Sigmoid colon (tissue), 4 donors: ENCODE measurements at regions not wholly inside any gene's neighbourhood (a gene's known extent, or its start where the extent isn't known, plus 50 kb on each side); places are given as distances from the start of the nearest gene placed in this dataset.

ENCODE experiments used
- CTCF ChIP-seq, 4 experiments: fragments of 450-650 bp in 3 of 4; fragments of 200-600 bp in 1 of 4; IDR thresholded peaks; one replicate each; pipeline ENCODE4 v1.5.1; 2016 to 2019; ENCODE audit warnings: antibody characterized with exemption in 4 of 4, mild to moderate bottlenecking in 3 of 4, moderate library complexity in 2 of 4
- EP300 ChIP-seq, 4 donors: sonication (generic); formaldehyde crosslinking; IDR thresholded peaks; one replicate each; pipeline ENCODE4 v1.6.1; 2017; ENCODE audit warnings: antibody characterized with exemption in 4 of 4
- POLR2A ChIP-seq, 2 donors: fragments of 450-650 bp; IDR thresholded peaks; one replicate each; pipeline ENCODE4 v1.6.1; 2016; ENCODE audit warnings: antibody characterized with exemption in 2 of 2, mild to moderate bottlenecking in 2 of 2, moderate library complexity in 2 of 2
- POLR2AphosphoS5 ChIP-seq, 4 donors: sonication (generic); formaldehyde crosslinking; IDR thresholded peaks; one replicate each; pipeline ENCODE4 v1.6.1; 2017; ENCODE audit warnings: antibody characterized with exemption in 4 of 4

GRCh38 chr16:51637770-51638094 lies 486.7 kb upstream of the SALL1 start:
- TF ChIP-seq CTCF (IDR thresholded peaks at IDR 0.05), result no peak
- TF ChIP-seq POLR2AphosphoS5 (IDR thresholded peaks at IDR 0.05), result no peak
- TF ChIP-seq POLR2A (IDR thresholded peaks at IDR 0.05), result no peak
- no peak for TF ChIP-seq EP300 (IDR thresholded peaks at IDR 0.05)
